ENCODE measurements at regions not wholly inside any gene's neighbourhood (a gene's known extent, or its start where the extent isn't known, plus 50 kb on each side); places are given as distances from the start of the nearest gene placed in this dataset.
"Not testable (repeated sequence)": the region's sequence is repeated elsewhere in the genome, so short reads cannot be mapped to it uniquely, and the experiment has no call there.

DNA sequence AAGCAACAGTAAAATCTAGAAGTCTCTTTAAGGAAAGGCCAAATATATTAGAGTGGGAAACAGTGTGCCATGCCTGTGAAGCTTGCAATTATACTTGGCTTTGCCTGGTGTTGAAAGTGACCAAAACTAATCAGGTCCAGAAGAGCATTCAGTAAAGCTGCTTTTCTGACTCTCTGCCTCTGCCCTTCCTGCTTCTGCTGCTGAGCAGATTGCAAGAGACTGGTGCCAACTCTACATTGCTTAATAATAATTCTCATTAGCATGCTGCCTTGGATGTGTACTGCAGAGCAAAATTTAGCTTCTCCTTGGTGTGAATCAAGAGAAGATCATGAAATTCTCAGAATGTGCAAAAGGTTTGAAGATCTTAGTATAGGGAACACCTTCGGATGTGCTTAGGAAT is 120.4 kb upstream of the RFX3 start:
- Histone ChIP-seq H3K4me2 (no peak overlapping the region), H3K4me3 (no peak overlapping the region), H3K4me1 (no peaks in the 10 kb centered on the region), H3K9me3 (no peaks in the 10 kb centered on the region), H3K27ac (no peak overlapping the region)
- ChIA-PET POLR2A (no interaction called here), CTCF (no interaction called here)
- DNase-seq (ENCODE audit: low read depth in 1 of 2, low spot score in 1 of 2) (no peak), FAIRE-seq (no peak), ATAC-seq (no peak)
- WGBS (ENCODE audit: missing lambda C conversion rate): 46% methylated on average over 1 of the region's 1 CpG
- no peak for TF ChIP-seq JUN (IDR thresholded peaks at IDR 0.05)

DNA sequence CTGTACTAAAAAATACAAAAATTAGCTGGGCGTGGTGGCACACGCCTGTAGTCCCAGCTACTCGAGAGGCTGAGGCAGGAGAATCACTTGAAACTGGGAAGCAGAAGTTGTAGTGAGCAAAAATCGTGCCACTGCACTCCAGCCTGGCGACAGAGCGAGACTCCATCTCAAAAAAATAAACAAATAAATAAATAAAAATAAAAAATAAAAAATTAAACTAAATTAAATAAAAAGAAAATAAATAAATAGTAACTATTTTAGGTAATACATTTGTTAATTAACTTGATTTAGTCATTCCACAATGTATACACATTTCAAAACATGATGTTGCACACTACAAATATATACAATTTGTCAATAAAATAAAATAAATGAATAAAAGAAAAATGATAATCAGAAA is 116.3 kb upstream of the RFX3 start:
- CTCF ChIA-PET; ATAC-seq; POLR2A ChIA-PET; H3K4me2 ChIP-seq; H3K27ac ChIP-seq; H3K4me1 ChIP-seq; H3K4me3 ChIP-seq; FAIRE-seq; H3K9me3 ChIP-seq; DNase-seq (ENCODE audit: low read depth in 1 of 2, low spot score in 1 of 2): not testable (repeated sequence)
- WGBS (ENCODE audit: missing lambda C conversion rate): 52% methylated on average over 6 of the region's 6 CpGs

DNA sequence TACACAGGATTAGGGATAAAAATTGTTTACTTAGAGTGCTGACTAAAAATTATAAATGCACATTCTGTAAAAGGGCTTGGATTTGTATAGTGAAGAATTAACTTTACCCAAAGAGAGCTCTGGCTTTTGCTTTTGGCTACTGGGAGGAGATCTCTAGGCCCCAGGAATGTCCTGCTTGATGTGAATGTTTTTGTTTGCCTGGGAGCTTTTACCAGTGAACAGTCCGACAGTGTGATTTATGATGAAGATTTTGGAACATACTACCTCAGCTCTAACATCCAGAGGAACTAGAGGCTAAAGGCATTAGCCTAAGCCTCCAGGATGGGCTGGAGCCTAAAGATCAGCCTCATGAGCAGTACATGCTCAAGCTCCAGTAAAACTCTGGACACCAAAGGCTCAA is 103.7 kb upstream of the RFX3 start:
- POLR2A ChIA-PET: no interaction called here

DNA sequence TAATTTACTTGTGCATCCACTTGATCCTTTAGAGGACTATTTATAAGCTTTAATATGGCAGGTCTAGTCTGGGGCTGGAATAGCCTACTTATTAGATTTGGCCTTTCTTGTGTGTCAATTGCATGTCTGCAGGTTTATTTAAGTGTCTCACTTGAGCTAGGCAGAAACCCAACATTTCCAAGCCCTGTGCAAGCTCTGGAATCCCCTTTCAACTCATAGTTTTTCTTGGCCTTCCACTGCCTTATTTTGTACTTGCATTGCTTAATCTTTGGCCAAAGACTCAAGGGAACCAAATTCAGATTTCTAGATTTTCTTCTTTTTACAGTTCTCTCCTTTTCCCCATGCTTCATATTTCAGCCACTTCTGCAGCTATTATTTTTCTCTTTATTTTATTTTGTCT is 102.4 kb upstream of the RFX3 start:
- Histone ChIP-seq H3K27ac (no peak overlapping the region), H3K4me2 (no peak overlapping the region), H3K4me1 (no peaks in the 10 kb centered on the region), H3K9me3 (no peaks in the 10 kb centered on the region), H3K4me3 (no peak overlapping the region)
- no peak for ATAC-seq
- no peak for DNase-seq (ENCODE audit: low read depth in 1 of 2, low spot score in 1 of 2)
- FAIRE-seq: no peak
- CTCF ChIA-PET: interaction anchor here (0.6 kb wide), 1 partner anchor 539 kb away, joined by 3 read pairs; no protein-coding TSS in a partner anchor
- TF ChIP-seq FOSL2 (IDR thresholded peaks at IDR 0.05): no peak
- TF ChIP-seq FOSL2 (CRISPR knock-in tag; IDR thresholded peaks at IDR 0.05): no peak
- TF ChIP-seq ZFP36 (IDR thresholded peaks at IDR 0.05; ENCODE audit: borderline replicate concordance, partially characterized antibody): no peak
- TF ChIP-seq, protein P1, sequence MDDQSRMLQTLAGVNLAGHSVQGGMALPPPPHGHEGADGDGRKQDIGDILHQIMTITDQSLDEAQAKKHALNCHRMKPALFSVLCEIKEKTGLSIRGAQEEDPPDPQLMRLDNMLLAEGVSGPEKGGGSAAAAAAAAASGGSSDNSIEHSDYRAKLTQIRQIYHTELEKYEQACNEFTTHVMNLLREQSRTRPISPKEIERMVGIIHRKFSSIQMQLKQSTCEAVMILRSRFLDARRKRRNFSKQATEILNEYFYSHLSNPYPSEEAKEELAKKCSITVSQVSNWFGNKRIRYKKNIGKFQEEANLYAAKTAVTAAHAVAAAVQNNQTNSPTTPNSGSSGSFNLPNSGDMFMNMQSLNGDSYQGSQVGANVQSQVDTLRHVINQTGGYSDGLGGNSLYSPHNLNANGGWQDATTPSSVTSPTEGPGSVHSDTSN (IDR thresholded peaks at IDR 0.05): no peak
- TF ChIP-seq, protein P2, sequence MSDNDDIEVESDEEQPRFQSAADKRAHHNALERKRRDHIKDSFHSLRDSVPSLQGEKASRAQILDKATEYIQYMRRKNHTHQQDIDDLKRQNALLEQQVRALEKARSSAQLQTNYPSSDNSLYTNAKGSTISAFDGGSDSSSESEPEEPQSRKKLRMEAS (IDR thresholded peaks at IDR 0.05): no peak
- TF ChIP-seq CEBPB (IDR thresholded peaks at IDR 0.05): no peak
- no peak for TF ChIP-seq EP300 (IDR thresholded peaks at IDR 0.05)
- TF ChIP-seq RAD21 (conservative IDR thresholded peaks at IDR 0.05 in 1 of 2, IDR thresholded peaks at IDR 0.05 in 1 of 2): no peak
- TF ChIP-seq RNF2 (IDR thresholded peaks at IDR 0.05; ENCODE audit: borderline replicate concordance, low read depth): no peak
- TF ChIP-seq, protein P3, sequence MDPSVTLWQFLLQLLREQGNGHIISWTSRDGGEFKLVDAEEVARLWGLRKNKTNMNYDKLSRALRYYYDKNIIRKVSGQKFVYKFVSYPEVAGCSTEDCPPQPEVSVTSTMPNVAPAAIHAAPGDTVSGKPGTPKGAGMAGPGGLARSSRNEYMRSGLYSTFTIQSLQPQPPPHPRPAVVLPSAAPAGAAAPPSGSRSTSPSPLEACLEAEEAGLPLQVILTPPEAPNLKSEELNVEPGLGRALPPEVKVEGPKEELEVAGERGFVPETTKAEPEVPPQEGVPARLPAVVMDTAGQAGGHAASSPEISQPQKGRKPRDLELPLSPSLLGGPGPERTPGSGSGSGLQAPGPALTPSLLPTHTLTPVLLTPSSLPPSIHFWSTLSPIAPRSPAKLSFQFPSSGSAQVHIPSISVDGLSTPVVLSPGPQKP (IDR thresholded peaks at IDR 0.05; ENCODE audit: low read depth, low read length): no peak
- TF ChIP-seq POLR2AphosphoS2 (conservative IDR thresholded peaks at IDR 0.05; ENCODE audit: low read length): no peak
- no peak for TF ChIP-seq SREBF2 (IDR thresholded peaks at IDR 0.05)
- no peak for TF ChIP-seq RCOR1 (IDR thresholded peaks at IDR 0.05; ENCODE audit: low read depth, low read length)
- TF ChIP-seq SMC3 (IDR thresholded peaks at IDR 0.05): no peak
- TF ChIP-seq, protein P4, sequence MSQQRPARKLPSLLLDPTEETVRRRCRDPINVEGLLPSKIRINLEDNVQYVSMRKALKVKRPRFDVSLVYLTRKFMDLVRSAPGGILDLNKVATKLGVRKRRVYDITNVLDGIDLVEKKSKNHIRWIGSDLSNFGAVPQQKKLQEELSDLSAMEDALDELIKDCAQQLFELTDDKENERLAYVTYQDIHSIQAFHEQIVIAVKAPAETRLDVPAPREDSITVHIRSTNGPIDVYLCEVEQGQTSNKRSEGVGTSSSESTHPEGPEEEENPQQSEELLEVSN (IDR thresholded peaks at IDR 0.05; ENCODE audit: borderline replicate concordance, low read depth): no peak
- no peak for TF ChIP-seq CBX8 (IDR thresholded peaks at IDR 0.05)
- POLR2A ChIA-PET: no interaction called here

More for the DNA sequence above, 103.7 kb upstream of the RFX3 start:
- Histone ChIP-seq H3K9me3 (no peaks in the 10 kb centered on the region), H3K4me3 (no peak overlapping the region), H3K4me1 (no peaks in the 10 kb centered on the region), H3K4me2 (no peak overlapping the region), H3K27ac (no peak overlapping the region)
- FAIRE-seq (no peak), DNase-seq (ENCODE audit: low read depth in 1 of 2, low spot score in 1 of 2) (no peak), ATAC-seq (no peak)
- WGBS (ENCODE audit: missing lambda C conversion rate): 79% methylated on average over 1 of the region's 1 CpG
- CTCF ChIA-PET: no interaction called here
- no peak for TF ChIP-seq MYC (IDR thresholded peaks at IDR 0.05; ENCODE audit: borderline replicate concordance, low read length)
- no peak for TF ChIP-seq ZSCAN20 (CRISPR knock-in tag; IDR thresholded peaks at IDR 0.05)
- TF ChIP-seq ZC3H11A (IDR thresholded peaks at IDR 0.05): no peak
- no peak for TF ChIP-seq KDM5A (IDR thresholded peaks at IDR 0.05)
- no peak for TF ChIP-seq TFCP2L1 (CRISPR knock-in tag; IDR thresholded peaks at IDR 0.05)
- TF ChIP-seq RAD21 (conservative IDR thresholded peaks at IDR 0.05 in 1 of 2, IDR thresholded peaks at IDR 0.05 in 1 of 2): no peak
- no peak for TF ChIP-seq RFX5 (IDR thresholded peaks at IDR 0.05)
- TF ChIP-seq, protein P4 (IDR thresholded peaks at IDR 0.05; ENCODE audit: borderline replicate concordance, low read depth): no peak
- no peak for TF ChIP-seq HDAC2 (IDR thresholded peaks at IDR 0.05)
- no peak for TF ChIP-seq HEYL (CRISPR knock-in tag; IDR thresholded peaks at IDR 0.05)
- TF ChIP-seq BHLHE40 (IDR thresholded peaks at IDR 0.05; ENCODE audit: low read depth, low read length): no peak
- TF ChIP-seq KDM1A (IDR thresholded peaks at IDR 0.05; ENCODE audit: low read depth): no peak
- TF ChIP-seq CHD2 (IDR thresholded peaks at IDR 0.05; ENCODE audit: low read length, partially characterized antibody): no peak
